HepG2 (cell line): ENCODE measurements at regions not wholly inside any gene's neighbourhood (a gene's known extent, or its start where the extent isn't known, plus 50 kb on each side); places are given as distances from the start of the nearest gene placed in this dataset.

ENCODE experiments used
- ATF1 ChIP-seq: IDR thresholded peaks from 2 replicates; pipeline ENCODE4 v1.6.1; 2016; ENCODE audit warnings: mild to moderate bottlenecking, control low read depth
- ELF4 ChIP-seq: sonication (generic); formaldehyde crosslinking; IDR thresholded peaks from 2 replicates; pipeline ENCODE4 v1.5.0; 2020; ENCODE audit warnings: missing genetic modification reagents, mild to moderate bottlenecking, moderate library complexity, borderline replicate concordance
- EZH2 ChIP-seq: conservative IDR thresholded peaks from 2 replicates; pipeline ENCODE4 v1.6.1; 2012; ENCODE audit warnings: mild to moderate bottlenecking, low read depth, low read length, moderate library complexity
- KDM1A ChIP-seq: IDR thresholded peaks from 2 replicates; pipeline ENCODE4 v1.6.1; 2016; ENCODE audit warnings: missing compliant biosample characterization
- KLF16 ChIP-seq, 2 experiments: sonication (generic) in 1 of 2; formaldehyde crosslinking in 1 of 2; IDR thresholded peaks; 2 replicates each; pipeline versions ENCODE4 v1.6.1 to v1.8.0; 2016 to 2023; ENCODE audit warnings: missing genetic modification reagents in 2 of 2, missing compliant biosample characterization in 1 of 2
- MEIS1 ChIP-seq: sonication (generic); formaldehyde crosslinking; IDR thresholded peaks from 2 replicates; pipeline ENCODE4 v1.9.0; 2021; ENCODE audit warnings: mild to moderate bottlenecking, missing genetic modification reagents, moderate library complexity, borderline replicate concordance
- NFKBIZ ChIP-seq: IDR thresholded peaks from 2 replicates; pipeline ENCODE4 v1.6.1; 2018; ENCODE audit warnings: missing genetic modification reagents, missing compliant biosample characterization
- NR2F6 ChIP-seq, 2 experiments: IDR thresholded peaks; 2 replicates each; pipeline ENCODE4 v1.6.1; 2016; ENCODE audit warnings: antibody characterized with exemption in 1 of 2, mild to moderate bottlenecking in 1 of 2
- PCBP1 ChIP-seq: fragments of 200-400 bp; formaldehyde crosslinking; IDR thresholded peaks from 2 replicates; pipeline ENCODE4 v1.6.1; 2017; ENCODE audit warnings: mild to moderate bottlenecking, low read depth, low read length, borderline replicate concordance
- PITX1 ChIP-seq: sonication (generic); formaldehyde crosslinking; IDR thresholded peaks from 2 replicates; pipeline ENCODE4 v1.5.1; 2020; ENCODE audit warnings: mild to moderate bottlenecking, missing genetic modification reagents
- SOX6 ChIP-seq, 2 experiments: fragments of 450-650 bp in 1 of 2; sonication (generic) in 1 of 2; formaldehyde crosslinking in 1 of 2; IDR thresholded peaks; 2 replicates each; pipeline versions ENCODE4 v1.4.0 to v1.6.1; 2017 to 2020; ENCODE audit warnings: antibody characterized with exemption in 1 of 2, mild to moderate bottlenecking in 1 of 2, missing genetic modification reagents in 1 of 2
- STAG1 ChIP-seq: sonication (generic); formaldehyde crosslinking; IDR thresholded peaks from 2 replicates; pipeline ENCODE4 v1.4.0; 2020; ENCODE audit warnings: missing genetic modification reagents
- ZEB1 ChIP-seq: IDR thresholded peaks from 2 replicates; pipeline ENCODE4 v1.6.1; 2012; ENCODE audit warnings: mild to moderate bottlenecking, low read depth, inconsistent platforms; ENCODE audit not compliant: insufficient replicate concordance
- ZFP37 ChIP-seq: sonication (generic); formaldehyde crosslinking; IDR thresholded peaks from 2 replicates; pipeline ENCODE4 v1.4.0; 2020; ENCODE audit warnings: missing genetic modification reagents, borderline replicate concordance
- ZMYM4 ChIP-seq: sonication (generic); formaldehyde crosslinking; IDR thresholded peaks from 2 replicates; pipeline ENCODE4 v1.8.1; 2023; ENCODE audit warnings: mild to moderate bottlenecking, missing genetic modification reagents
- ZNF570 ChIP-seq: sonication (generic); formaldehyde crosslinking; IDR thresholded peaks from 2 replicates; pipeline ENCODE4 v1.4.0; 2020; ENCODE audit warnings: mild to moderate bottlenecking, missing genetic modification reagents, borderline replicate concordance
- ZNF816 ChIP-seq: sonication (generic); formaldehyde crosslinking; IDR thresholded peaks from 2 replicates; pipeline ENCODE4 v1.8.0; 2022; ENCODE audit warnings: missing genetic modification reagents, mild to moderate bottlenecking, borderline replicate concordance
- ZNF83 ChIP-seq: sonication (generic); formaldehyde crosslinking; IDR thresholded peaks from 2 replicates; pipeline ENCODE4 v1.4.0; 2020; ENCODE audit warnings: missing genetic modification reagents, mild to moderate bottlenecking, borderline replicate concordance
- TF ChIP-seq, protein P1 (sequence below): sonication (generic); formaldehyde crosslinking; IDR thresholded peaks from 2 replicates; pipeline ENCODE4 v1.8.1; 2022; ENCODE audit warnings: low read depth, mild to moderate bottlenecking, missing genetic modification reagents
- TF ChIP-seq, protein P2 (sequence below): sonication (generic); formaldehyde crosslinking; IDR thresholded peaks from 2 replicates; pipeline ENCODE4 v1.8.0; 2022; ENCODE audit warnings: mild to moderate bottlenecking, missing genetic modification reagents; ENCODE audit not compliant: insufficient replicate concordance
- TF ChIP-seq, protein P3 (sequence below): sonication (generic); formaldehyde crosslinking; IDR thresholded peaks from 2 replicates; pipeline ENCODE4 v1.5.1; 2020; ENCODE audit warnings: missing genetic modification reagents, mild to moderate bottlenecking, borderline replicate concordance

DNA sequence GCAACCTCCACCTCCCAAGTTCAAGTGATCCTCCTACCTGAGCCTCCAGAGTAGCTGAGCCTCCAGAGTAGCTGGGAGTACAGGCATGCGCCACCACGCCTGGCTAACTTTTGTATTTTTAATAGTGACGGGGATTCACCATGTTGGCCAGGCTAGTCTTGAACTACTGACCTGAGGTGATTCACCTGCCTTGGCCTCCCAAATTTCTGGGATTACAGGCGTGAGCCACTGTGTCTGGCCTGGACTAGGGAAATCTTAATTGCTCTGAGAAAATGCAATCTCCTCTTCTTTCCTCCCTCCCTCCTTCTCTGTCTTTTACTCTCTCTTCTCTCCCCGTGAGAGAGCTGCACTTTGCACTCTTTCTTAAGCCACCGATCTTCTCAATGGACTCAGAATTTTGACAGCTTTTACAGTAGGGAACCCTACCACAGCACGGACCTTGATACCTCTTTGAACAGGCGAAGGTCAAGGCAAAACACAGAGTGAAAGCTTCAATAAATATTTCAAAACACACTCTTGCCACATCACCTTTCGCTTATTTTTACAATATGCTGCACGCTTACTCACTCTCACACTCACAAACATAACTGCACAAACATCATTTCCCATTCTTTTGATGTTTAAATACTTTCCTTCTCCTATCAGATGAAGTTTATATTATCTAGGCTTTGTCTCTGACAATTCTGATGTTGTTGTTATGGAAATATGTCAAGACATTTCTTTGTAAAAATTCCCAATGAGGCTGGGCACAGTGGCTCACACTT lies 173.4 kb upstream of the NRP1 start (continued):
- TF ChIP-seq KLF16 (CRISPR knock-in tag; IDR thresholded peaks at IDR 0.05) (peak in 1 of 2 experiments; percentile 85; a peak in 2 of 4 replicates), ATF1 (CRISPR knock-in tag) (peak; percentile 57; the same call in 1 of the 2 replicates), EZH2 (no peak), ZNF83 (no peak), ZNF816 (CRISPR knock-in tag) (no peak), KDM1A (CRISPR knock-in tag) (peak; percentile 11; the same call in 1 of the 2 replicates), PCBP1 (no peak), NFKBIZ (peak; percentile 76; the same call in 1 of the 2 replicates), NR2F6 (IDR thresholded peaks at IDR 0.05) (peak; percentile 95), NR2F6 (CRISPR knock-in tag; IDR thresholded peaks at IDR 0.05) (peak; percentile 95), SOX6 (IDR thresholded peaks at IDR 0.05) (no peak), SOX6 (CRISPR knock-in tag; IDR thresholded peaks at IDR 0.05) (peak; percentile 98), PITX1 (CRISPR knock-in tag) (peak; percentile 93), STAG1 (CRISPR knock-in tag) (peak; percentile 28), ZFP37 (CRISPR knock-in tag) (peak; percentile 76; the same call in 1 of the 2 replicates), ZMYM4 (CRISPR knock-in tag) (peak; percentile 89), ZNF570 (CRISPR knock-in tag) (no peak), ZEB1 (peak; percentile 55), ELF4 (CRISPR knock-in tag) (no peak), MEIS1 (peak; percentile 94; the same call in 1 of the 2 replicates)
- TF ChIP-seq, protein P1, sequence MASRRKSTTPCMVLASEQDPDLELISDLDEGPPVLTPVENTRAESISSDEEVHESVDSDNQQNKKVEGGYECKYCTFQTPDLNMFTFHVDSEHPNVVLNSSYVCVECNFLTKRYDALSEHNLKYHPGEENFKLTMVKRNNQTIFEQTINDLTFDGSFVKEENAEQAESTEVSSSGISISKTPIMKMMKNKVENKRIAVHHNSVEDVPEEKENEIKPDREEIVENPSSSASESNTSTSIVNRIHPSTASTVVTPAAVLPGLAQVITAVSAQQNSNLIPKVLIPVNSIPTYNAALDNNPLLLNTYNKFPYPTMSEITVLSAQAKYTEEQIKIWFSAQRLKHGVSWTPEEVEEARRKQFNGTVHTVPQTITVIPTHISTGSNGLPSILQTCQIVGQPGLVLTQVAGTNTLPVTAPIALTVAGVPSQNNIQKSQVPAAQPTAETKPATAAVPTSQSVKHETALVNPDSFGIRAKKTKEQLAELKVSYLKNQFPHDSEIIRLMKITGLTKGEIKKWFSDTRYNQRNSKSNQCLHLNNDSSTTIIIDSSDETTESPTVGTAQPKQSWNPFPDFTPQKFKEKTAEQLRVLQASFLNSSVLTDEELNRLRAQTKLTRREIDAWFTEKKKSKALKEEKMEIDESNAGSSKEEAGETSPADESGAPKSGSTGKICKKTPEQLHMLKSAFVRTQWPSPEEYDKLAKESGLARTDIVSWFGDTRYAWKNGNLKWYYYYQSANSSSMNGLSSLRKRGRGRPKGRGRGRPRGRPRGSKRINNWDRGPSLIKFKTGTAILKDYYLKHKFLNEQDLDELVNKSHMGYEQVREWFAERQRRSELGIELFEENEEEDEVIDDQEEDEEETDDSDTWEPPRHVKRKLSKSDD, result no peak; the same call in 1 of the 2 replicates
- TF ChIP-seq, protein P2, sequence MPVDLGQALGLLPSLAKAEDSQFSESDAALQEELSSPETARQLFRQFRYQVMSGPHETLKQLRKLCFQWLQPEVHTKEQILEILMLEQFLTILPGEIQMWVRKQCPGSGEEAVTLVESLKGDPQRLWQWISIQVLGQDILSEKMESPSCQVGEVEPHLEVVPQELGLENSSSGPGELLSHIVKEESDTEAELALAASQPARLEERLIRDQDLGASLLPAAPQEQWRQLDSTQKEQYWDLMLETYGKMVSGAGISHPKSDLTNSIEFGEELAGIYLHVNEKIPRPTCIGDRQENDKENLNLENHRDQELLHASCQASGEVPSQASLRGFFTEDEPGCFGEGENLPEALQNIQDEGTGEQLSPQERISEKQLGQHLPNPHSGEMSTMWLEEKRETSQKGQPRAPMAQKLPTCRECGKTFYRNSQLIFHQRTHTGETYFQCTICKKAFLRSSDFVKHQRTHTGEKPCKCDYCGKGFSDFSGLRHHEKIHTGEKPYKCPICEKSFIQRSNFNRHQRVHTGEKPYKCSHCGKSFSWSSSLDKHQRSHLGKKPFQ, result peak; percentile 32
- TF ChIP-seq, protein P3, sequence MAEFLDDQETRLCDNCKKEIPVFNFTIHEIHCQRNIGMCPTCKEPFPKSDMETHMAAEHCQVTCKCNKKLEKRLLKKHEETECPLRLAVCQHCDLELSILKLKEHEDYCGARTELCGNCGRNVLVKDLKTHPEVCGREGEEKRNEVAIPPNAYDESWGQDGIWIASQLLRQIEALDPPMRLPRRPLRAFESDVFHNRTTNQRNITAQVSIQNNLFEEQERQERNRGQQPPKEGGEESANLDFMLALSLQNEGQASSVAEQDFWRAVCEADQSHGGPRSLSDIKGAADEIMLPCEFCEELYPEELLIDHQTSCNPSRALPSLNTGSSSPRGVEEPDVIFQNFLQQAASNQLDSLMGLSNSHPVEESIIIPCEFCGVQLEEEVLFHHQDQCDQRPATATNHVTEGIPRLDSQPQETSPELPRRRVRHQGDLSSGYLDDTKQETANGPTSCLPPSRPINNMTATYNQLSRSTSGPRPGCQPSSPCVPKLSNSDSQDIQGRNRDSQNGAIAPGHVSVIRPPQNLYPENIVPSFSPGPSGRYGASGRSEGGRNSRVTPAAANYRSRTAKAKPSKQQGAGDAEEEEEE (CRISPR knock-in tag), result no peak
